Stimulated activated CD4-positive, alpha-beta T cell treated with anti-CD3 and anti-CD28 coated beads, Interleukin-12 subunit alpha, Interleukin-12 subunit beta, amount 100 ng/mL, for 24 hours (primary cell): ENCODE measurements at regions not wholly inside any gene's neighbourhood (a gene's known extent, or its start where the extent isn't known, plus 50 kb on each side); places are given as distances from the start of the nearest gene placed in this dataset.
"Not testable (repeated sequence)": the region's sequence is repeated elsewhere in the genome, so short reads cannot be mapped to it uniquely, and the experiment has no call there.

Experiments used
- DNase-seq, 2 experiments: peaks; one replicate each; pipeline ENCODE4 v3.0.0-alpha.2; 2020; ENCODE audit warnings: low read depth in 2 of 2

GRCh38 chr18:4765401-4765800, 310.3 kb upstream of the DLGAP1 start:
- no peak for DNase-seq

DNA sequence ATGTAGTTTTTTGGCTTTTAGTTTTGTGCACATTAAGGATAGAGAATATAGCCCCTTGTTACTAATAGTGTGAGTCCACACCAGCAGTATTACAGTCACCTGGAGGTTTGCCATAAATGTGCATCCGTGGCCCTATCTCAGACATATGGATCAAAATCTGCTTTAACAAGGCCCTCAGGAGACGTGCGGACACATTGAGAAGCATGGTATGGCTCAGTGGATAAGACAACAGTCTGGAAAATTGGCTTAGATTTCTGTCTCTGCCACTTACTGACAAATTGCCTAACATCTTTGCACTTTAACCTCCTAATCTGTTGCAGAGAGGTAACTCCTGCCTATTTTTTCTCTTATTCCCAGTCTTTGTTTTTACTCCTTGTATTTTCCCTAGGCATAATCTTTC, 307.2 kb upstream of the DLGAP1 start:
- no peak for DNase-seq

DNA sequence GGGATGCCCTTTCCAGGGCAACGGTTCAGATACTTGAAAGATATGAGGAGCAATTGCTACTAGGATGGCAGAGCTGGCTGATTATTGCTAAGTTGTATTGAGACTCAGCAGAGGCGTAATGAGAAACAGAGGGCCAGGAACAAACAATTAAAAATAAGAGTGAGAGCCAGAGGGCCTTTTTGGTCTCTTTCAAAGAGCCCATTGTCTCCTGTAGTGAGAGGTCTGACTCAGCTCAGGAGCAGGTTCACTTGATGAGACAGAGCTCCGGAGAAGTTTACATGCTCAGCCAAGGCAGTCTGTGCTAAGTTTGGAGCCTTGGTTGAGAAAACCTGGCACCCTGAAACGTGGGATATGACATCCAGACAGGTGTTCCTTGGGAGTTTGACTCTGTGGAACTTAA, 303.9 kb upstream of the DLGAP1 start:
- DNase-seq = no peak

GRCh38 chr18:4755848-4756247, 300.7 kb upstream of the DLGAP1 start:
- DNase-seq = no peak

- DNase-seq = not testable (repeated sequence)
Measured at GRCh38 chr18:4753151-4753550, 298.0 kb upstream of the DLGAP1 start.

DNA sequence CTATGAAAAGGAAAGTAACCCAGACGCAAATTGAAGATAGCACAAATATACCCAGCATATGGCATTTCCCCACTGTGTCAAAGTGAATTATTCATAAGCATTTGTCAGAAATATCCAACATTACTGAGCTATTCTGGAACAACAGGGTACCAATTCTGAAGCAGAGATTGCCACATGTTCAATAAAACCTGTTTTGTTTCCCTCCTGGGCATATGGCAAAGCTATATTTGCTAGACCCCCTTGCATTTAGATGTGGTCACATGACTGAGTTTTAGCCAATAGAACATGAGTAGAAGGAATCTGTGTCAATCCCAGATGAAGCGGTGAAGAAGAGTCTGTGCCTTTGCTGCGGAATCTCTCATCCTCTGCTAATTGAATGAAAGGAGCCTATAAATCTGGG, 296.4 kb upstream of the DLGAP1 start:
- no peak for DNase-seq

- no peak for DNase-seq
Measured at GRCh38 chr18:4750393-4751346, 295.6 kb upstream of the DLGAP1 start.

DNA sequence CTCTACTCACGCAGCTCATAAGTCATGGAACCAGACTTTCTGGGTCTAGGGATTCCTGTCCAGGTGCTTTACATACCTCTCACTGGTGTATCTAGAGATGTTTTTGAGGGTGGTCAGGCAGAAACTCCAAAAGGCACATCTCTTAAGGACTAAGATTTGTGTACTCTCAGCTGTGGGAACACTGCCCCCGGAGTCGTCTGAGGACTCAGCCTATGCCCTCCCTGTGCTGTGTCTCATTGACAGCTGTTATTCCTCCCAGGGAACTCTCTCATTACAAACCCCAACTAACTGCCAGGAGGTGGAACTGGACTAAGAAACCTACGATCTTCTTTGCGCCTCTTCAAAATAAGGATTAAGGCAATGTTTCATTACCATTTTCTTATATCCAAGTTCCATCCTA, 293.9 kb upstream of the DLGAP1 start:
- no peak for DNase-seq

DNA sequence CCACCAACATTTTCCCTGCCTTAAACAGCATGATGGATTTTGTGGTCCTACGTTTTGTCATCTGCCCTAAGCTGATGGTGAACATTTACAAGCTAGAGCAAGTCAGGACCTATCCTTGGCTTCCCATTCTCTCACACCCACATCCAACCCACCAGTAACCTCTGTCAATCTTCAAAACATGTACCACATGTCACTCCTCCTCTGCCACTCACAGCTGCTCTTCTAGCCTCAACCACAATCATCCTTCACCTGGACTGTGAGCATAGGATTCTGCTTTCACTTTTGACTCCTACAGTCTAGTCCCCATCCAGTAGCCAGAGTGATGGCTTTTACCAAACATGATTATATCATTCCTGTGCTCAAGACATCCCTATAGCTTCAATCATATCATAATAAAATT, 279.8 kb upstream of the DLGAP1 start:
- DNase-seq = no peak

DNA sequence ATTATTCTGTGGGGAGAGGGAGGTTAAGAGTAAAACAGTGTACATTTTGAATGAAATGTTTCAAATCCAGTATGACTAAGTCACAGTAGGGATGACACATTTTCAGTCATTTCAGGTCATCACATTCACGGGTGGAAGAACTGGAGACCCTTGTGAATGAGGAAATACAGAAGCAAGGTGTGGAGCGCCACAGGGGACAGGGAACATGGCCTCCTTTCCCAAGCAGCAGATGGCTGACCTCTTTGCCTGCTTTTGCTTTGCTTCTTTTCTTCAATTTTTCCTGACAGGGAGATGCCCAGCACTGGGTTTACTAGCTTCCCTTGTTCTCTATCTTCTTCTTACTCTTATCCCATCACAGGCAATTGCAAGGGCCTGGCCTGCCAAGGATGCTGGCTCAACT, 278.9 kb upstream of the DLGAP1 start:
- no peak for DNase-seq

DNA sequence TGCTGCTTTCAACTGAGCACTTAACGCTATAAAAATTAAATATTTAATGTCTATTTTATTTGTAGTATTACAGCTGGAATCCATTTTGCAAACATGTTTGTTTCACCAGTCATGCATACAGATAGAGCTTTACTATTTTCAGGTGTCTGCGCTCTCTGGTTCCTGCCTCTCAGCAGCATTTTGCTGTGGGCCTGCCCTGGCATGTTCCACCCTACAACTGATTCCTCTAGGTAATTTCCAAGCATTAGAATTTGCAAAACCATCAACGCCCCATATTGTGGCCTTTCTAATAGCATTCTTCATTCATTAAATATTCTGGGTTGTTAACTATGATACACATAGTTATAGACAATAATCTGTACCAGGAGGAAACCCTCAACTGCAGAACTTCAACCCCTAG, 266.4 kb upstream of the DLGAP1 start:
- DNase-seq = no peak

DNA sequence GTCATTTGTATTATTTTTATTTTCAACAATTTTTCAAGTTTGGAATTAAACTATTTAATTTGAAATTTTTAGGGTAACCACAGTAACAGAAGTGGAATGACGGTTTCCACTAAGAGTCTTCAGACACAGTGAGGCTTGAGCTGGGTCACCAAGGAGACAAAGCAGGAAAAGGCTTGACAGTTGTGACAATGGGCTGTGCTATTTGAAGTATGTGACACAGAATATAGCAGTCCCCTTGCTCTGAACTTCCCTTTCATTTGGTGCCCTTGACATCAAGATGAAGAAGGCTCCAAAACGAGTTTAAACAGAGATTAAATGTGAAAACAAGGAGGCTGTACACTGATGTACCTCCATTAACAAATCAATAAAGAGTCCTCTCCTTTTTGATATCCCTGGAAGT, 265.4 kb upstream of the DLGAP1 start:
- DNase-seq = no peak

DNA sequence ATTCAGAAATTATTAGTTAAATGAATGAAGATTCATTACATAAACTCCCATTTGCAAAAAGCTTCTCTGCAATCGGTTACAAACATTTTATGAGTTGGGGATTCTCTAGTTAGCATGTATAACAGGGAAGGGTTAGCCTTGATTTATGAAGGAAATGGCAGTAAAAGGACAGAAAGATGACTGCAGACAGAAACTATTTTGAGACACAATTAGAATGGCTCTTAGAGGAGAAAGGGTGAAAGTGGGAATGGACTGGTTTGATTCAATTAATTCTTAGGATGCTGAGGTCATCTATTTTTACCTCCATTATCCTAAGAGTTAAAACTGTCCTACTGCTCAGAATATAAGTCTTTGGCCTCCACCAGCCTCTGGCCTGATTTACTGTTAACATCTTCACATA, 250.8 kb upstream of the DLGAP1 start:
- DNase-seq = no peak

GRCh38 chr18:4704781-4705180, 249.7 kb upstream of the DLGAP1 start:
- DNase-seq = no peak

- no peak for DNase-seq
Measured at GRCh38 chr18:4691836-4692235, 236.7 kb upstream of the DLGAP1 start.

- DNase-seq = not testable (repeated sequence)
Measured at GRCh38 chr18:4678685-4679084, 223.6 kb upstream of the DLGAP1 start.

- no peak for DNase-seq
Measured at GRCh38 chr18:4677006-4677405, 221.9 kb upstream of the DLGAP1 start.

DNA sequence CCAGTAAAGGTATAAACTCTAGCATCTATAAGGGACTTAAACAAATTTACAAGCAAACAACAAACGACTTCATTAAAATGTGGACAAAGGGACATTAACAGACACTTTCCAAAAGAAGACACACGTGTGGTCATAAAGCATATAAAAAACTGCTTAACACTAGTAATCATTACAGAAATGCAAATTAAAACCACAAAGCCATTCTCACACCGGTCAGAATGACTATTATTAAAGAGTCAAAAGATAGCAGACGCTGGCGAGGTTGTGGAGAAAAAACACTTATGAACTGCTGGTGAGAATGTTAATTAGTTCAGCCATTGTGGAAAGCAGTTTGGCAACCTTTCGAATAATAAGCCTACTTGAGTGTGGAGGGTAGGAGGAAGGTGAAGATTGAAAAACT, 217.1 kb upstream of the DLGAP1 start:
- DNase-seq = no peak

DNA sequence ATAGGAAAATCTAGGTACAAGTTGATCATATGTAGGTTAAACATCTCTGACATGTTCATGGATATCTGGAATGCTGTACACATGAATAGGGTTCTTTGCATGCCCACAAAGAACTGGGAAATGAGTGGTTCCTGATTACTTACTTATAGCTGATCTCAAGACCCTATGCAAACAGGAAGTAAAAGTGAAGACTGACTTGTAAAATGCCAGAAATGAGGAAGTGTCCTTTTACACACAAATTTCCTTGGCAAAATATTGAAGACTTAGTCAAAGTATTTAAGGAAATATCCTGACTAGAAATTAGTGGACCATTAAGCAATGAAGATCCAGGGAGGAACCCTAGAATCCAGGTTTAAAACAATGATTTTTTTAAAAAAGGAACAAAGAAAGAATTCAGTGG, 203.7 kb upstream of the DLGAP1 start:
- no peak for DNase-seq

DNA sequence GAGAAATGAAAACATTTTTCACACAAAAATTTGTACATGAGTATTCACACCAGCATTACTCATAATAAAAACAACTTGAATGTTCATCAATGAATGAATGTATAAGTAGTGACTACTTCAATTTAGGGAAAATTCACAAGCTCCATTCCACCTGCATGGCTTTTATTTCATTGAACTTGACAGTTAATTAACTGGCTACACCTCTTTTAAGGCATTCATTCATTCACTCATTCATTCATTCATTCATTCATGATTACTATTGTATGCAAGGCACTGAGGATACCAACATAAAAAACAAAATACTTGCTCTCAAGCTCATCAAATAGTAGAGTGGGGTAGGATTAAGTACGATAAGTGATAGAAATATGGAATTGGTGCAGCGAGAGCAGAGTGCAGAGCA, 198.3 kb upstream of the DLGAP1 start:
- DNase-seq = no peak

GRCh38 chr18:4641771-4642368, 186.8 kb upstream of the DLGAP1 start:
- no peak for DNase-seq

DNA sequence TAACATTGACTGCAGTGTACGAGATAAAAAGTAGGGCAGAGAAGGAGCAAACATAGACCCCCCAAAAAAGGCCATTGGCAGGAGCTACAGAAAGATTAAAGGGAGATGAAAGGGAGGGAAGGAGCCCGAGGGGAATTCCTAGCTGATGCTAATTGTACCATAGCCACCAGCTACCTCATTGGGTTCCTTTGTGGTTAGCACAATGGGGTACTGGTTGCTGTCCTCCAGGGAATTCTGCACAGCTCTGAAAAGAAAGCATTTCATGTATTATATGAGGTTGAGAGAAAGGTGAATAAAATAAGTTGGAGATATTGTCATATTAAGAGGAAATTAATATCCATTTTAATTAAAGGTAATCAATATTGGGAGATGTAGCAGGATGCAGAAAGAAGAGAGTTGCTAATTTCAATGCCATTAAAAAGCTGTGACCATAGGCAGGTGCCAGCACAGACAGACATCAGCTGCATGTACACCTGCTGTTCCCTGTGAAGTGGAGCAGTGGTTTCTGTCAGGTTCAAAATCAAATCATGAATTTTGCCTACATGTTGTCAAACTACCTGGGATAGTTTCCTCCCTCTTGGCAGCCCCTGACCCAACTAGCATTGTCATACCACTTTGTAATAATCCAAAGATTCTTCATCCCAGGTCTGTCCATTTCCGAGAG, 185.4 kb upstream of the DLGAP1 start:
- no peak for DNase-seq
